HG03575 (cell line): ENCODE measurements at regions not wholly inside any gene's neighbourhood (a gene's known extent, or its start where the extent isn't known, plus 50 kb on each side); places are given as distances from the start of the nearest gene placed in this dataset.
"Not testable (repeated sequence)": the region's sequence is repeated elsewhere in the genome, so short reads cannot be mapped to it uniquely, and the experiment has no call there.

Source experiments
- ATAC-seq: cut with Tn5 transposase; IDR thresholded peaks from one replicate; pipeline ENCODE4 v1.9.1; 2021; ENCODE audit not compliant: unreplicated experiment, insufficient number of reproducible peaks, low FRiP score; ENCODE audit errors: extremely low read depth

- ATAC-seq, result not testable (repeated sequence)
Observed at GRCh38 chr9:63703138-63703665, 1581.8 kb downstream of the FOXD4L5 start.
